Urothelium cell line (cell line): ENCODE measurements at regions not wholly inside any gene's neighbourhood (a gene's known extent, or its start where the extent isn't known, plus 50 kb on each side); places are given as distances from the start of the nearest gene placed in this dataset.
"Not testable (repeated sequence)": the region's sequence is repeated elsewhere in the genome, so short reads cannot be mapped to it uniquely, and the experiment has no call there.

Experiments used
- DNase-seq: peaks from one replicate; pipeline ENCODE4 v3.0.0; 2011; ENCODE audit warnings: low spot score, mixed read lengths
- FAIRE-seq: peaks from 2 replicates; lab custom pipeline; 2011; peaks lifted over from hg19 to GRCh38; lab: Jason Lieb, UNC

DNA sequence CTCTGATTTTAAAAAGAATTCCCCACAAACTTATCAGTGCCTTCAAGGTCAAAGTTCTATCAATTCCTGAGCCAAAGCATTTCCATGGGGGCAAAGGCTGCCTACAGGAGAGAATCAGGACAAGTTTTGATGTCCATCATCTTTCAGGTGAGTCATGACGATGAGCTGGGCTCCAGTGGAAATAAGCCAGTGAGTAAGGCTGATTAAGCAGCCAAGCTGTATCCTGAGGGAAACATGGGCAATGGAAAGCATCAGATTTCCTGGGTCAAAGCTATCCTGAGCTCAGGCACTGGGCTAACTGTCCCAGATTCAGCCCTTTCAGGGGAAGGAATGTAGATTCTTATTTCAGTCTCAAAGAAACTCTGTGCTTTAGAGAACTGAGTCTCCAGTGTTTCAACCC is 377.4 kb downstream of the CD109 start:
- FAIRE-seq (no peak), DNase-seq (peak; percentile 20)

DNA sequence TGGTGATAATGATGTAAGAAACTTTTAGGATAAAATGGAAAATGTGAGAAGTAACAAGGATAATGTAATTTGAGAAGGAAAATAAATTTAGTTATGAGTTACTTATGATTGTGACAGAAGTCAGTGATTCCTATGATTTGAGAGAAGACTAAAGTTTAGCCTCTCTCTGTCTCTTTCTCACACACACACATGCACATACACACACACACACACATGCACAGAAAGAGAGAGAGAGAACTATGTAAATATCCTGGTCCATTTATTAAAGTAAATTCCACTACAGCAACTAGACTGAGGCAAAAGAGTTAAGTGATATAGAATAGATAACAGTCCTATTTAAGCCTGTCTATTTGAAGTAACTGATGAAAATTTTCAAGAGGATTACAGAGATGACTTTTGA is 375.2 kb downstream of the CD109 start:
- DNase-seq (no peak), FAIRE-seq (no peak)

DNA sequence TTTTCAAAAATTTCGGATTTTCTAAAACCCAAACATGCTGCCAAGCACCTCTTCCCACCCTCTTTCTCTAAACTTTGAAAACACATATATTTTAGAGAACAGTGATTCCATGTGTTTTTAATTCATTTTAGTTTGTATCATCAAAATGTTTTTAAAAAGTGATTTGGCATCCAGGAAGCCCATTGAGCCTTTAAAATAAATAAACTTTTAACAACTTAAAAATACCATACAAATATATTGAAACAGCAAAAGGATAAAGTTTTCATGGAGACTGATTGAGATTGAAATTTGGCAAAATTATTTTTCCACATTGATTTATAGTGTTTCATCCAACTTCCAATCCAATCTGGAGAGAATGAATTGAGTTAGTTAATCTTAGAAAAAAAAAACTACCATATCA is 374.7 kb downstream of the CD109 start:
- DNase-seq (no peak), FAIRE-seq (no peak)

DNA sequence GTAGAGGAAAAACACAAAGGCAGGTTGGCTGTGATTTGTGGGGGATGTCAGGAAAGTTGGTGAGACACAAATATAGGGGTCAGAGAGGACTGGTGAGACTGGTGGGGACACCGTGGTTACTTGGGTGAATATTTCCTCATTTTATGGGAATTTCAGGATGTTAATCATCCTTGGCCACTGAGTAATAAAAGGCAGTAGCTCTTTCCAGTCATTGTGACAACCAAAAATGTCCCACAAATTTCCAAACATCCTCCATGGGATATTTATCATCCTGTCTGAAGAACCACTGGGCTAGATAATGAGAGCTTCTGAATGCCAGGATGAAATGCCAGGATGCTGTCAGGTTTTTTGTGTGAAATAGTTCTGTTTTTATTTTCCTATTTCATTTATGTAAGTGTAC is 374.1 kb downstream of the CD109 start:
- DNase-seq (no peak), FAIRE-seq (no peak)

DNA sequence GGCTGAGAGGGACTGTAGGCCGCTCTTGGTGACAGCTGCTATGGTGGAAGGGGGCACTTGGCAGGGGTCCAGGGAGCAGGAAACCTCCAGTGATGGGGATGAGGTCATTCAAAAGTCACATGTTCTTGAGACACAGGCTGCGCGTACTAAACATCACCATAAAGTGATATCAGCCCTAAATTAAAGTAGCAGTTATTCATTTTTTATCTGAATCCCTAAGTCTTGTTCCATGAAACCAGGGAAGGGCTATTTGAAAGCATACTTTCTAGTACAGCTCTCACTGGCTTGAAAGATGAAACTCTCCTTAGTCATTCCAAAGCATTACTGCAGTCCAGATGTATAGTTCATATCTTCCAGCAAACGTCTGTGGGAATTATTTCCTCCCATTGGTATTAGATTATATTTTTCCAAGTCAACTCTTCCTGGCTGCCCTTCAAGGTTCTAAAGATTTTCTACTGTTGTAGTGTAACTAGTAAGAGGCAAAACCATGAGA is 373.1 kb downstream of the CD109 start:
- DNase-seq (no peak), FAIRE-seq (no peak)

DNA sequence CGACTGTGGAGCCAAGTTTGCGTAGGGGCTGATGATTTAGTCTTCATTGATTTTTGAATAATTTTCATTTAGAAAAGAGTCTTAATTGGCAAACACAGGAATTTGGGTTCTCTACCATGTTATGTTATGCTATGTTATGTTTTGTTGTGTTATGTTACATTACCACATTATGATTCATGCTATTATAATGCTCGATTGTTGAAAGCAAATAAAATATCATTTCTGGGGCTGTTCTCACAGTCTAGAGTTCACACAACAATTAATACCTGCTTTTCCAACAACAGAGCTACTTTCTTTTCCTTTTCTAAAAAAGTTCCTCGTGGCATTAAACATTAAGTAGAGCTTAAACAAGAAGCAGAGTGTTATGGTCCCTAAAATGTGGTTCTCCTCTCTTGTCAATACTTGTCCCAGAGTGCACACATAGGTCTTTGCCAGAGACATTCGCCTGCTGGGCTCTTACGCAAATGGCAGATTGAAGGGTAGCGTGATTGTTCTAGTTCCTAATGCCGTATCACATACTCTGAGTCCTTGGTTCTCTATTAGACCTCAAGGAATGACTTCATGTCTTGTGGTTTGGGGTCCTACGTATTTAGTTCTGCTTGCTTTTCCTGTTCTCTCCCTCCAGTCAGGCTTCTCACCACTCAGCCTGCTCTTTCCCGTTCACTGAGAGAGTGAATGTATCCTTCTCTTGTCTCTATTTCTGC is 370.3 kb downstream of the CD109 start:
- FAIRE-seq: no peak

DNA sequence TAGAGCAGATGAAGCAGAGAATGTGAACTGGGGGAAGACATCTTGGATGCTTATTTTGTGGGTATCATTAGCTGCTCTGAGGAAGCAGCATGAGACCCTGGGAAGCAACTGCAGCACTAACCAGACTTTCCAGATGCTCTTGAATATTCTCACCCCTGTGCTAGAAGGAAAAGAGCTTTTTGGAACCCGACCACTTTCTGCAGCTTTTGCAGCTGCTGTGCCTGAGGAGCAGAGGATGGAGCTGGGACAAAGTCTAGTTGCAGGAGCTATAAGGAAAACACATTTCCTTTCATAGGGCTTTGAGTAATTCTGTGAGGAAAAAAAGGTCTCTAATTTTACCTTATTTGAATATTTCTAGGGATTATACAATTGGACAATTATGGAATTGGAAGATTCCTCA is 369.7 kb downstream of the CD109 start:
- FAIRE-seq: no peak
- no peak for DNase-seq

More for the DNA sequence above, 370.3 kb downstream of the CD109 start:
- DNase-seq: no peak

DNA sequence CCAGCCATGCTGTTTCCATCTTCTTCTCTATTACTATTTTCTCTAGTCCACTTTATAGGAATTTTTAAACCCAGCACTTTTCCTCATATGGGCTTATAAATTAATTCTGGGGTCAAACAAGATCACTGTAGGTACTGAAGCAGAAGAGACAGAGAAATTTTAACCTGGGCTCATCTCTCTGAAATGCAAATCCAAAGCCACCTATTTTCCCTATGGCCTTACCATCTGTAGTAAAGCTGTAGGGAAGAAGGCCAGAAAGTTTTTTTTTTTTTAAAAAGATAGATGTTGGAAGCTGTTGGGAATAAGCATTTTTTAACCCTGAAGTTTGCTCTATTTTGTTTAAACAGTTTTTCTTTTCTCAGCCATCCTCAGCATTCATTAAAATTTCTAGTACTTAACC is 367.4 kb downstream of the CD109 start:
- FAIRE-seq (no peak), DNase-seq (no peak)

DNA sequence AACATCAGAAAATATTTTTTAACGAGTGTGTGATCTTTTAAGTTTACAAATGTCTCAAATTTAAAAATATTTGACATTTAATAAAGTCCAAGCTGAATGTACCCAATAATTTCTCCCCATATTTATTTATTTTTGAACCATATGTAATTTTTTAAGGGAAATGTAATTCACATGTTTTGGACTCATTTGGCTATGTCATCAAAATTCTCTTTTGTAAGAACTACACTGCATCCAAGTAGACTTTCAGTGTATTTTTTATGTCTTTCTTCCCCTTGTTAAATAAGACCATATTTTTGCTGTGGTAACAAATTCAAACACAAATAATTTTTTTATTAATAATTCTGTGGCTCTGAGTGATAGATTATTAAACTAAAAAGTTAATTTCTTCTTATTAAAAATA is 365.2 kb downstream of the CD109 start:
- DNase-seq: no peak
- FAIRE-seq: no peak

DNA sequence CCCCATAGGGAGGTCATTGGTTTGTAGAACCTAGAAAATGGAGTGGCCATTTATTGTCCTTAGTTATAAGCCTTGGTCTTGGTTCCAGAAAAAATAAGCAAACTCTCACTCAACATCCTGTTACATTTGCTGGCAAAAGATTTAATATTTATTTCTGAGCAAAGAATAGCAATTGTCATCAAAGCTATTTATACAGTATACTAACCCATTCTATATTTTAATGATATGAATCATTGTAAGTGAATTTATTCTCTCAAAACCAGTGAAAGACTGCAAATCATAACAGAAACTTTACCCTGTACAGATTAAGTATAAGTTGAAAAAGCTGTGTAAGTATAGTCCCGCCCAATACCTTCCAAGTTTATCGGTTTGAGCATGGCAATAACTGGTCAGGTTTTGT is 364.4 kb downstream of the CD109 start:
- FAIRE-seq (no peak), DNase-seq (no peak)

DNA sequence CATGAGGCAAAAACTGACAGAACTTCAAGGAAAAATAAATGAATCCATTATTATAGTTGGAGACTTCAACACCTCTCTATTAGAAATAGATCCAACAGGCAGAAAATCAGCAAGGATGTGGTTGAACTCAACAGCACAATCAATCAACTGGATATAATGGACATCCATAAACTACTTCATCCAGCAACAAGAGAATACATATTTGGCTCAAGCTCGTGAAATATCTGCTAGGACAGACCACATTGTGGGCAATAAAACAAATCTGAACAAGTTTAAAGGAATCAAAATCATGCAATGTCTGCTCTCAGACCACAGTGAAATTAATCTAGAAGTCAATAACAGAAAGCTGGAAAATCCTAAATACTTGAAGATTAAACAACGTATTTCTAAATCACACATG is 362.6 kb downstream of the CD109 start:
- FAIRE-seq: no peak
- DNase-seq: no peak

DNA sequence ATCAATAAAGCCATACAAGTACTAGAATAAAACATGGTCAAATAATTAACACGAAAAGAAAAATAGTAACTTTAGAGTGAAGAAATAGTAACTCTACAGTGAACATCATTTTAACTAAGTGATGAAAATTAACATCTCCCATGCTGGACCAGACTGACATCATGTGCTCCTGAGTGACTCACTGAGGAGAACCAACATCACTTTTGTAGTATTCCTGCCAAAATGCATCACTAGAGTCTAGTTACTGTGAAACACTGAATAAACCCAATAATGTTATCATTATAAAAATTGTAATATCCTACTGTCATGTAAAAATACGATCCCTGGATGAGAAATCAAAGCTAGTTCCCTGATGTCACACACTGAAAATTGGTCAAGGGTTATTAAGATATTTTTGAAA is 361.3 kb downstream of the CD109 start:
- FAIRE-seq (no peak), DNase-seq (no peak)

DNA sequence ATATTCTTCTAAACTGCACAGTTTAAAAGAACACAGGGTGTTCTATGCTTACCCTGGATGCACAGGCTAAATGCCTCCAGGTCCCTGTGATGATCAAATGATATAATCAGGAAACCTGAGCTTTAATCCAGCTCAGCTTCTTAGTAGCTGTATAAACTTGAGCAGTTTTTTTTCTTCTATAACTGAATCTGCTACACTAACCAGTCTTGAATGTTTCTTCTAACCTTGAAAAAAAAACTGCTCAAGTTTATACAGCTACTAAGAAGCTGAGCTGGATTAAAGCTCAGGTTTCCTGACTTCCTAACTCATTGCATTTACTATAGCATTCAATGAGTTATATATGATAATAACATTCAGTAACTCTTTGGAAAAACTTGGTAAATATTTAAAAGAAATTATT is 358.2 kb downstream of the CD109 start:
- no peak for FAIRE-seq
- DNase-seq: no peak

DNA sequence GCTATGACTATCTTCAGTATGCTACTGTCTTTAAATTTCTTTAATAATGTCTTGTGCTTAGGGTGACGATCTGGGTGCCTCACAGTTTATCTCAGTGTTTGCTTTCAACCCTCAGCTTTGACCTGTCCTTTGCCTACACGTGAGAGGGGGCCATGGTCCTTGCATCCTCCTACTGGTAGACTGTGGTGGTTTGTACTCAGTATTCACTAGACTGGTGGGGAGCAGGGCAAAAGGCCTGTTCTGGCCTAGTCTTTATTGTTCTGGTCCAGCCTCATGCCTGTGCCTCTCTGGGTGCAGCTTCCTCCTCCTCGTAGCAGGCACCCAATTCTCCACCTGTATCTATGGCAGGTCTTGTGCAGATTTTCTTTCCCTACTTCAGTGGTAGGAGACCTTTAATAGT is 354.9 kb downstream of the CD109 start:
- no peak for FAIRE-seq
- no peak for DNase-seq

DNA sequence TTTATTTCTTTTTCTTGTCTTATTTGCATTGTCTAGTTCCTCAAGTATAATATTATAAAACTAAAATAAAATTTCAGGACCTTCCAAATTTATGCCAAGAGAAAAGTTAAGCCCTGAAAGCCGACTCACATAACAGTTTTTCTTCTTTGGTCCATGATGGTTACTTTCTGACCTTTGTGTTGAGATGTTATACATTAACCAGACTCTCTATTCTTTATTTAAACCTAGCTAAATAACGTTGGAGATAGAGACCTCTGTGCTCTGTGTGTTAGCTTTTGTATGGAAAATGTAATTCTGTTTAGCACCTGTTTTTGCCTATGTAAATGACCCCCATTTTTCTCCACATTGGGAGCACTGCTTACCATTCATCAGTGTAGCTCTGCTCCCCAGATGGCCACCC is 352.4 kb downstream of the CD109 start:
- FAIRE-seq: no peak
- DNase-seq: no peak

DNA sequence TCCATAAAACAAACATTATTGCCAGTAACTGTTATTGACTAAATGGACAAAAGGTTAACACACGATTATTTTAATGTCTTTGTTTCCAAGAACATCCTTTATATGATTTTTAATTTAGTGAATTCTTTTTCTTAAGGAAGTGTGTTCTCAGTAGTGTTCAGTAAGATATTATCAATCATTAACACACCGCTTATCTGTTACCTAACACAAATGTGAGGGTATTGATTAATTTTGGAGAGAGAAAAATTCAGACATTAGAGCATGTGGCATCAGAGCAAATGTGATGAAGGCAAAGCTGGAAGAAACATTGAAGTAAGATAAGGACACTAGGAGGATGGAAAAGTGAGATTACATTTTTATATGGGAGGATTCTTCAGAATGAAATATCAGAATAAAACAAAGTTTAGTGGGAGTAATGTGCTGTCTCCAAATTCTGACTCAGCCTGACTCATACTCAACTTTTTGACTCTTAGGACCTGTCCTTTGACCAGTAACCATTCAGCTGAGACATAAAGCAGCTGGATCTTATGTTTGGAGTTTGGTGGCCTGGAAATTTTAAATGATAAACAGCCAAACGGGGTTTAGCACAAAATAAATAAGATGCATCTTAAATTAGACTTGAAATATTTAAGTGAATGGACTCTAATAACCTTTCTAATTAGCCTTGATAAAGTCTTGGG is 348.6 kb downstream of the CD109 start:
- FAIRE-seq (no peak), DNase-seq (no peak)

DNA sequence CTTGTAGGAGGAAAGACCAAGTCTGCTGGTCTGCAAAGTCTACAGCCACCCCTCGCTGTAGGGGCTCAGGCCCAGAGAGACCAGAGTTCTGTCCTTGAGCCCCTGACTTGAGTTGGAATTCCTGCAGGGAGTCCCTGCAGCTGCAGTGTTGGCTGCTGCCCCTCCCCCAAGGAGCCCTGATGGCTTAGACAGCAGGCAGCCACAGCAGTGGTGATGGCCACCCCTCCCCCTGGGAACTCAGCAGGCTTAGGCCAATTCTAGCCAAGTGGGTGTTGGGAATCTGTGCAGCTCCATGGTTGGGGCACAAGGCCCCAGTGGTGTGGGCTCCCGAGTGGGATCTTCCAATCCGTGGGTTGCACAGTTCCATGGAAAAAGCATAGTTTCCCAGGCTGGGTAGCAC is 345.4 kb downstream of the CD109 start:
- FAIRE-seq (peak; percentile 71), DNase-seq (no peak)

DNA sequence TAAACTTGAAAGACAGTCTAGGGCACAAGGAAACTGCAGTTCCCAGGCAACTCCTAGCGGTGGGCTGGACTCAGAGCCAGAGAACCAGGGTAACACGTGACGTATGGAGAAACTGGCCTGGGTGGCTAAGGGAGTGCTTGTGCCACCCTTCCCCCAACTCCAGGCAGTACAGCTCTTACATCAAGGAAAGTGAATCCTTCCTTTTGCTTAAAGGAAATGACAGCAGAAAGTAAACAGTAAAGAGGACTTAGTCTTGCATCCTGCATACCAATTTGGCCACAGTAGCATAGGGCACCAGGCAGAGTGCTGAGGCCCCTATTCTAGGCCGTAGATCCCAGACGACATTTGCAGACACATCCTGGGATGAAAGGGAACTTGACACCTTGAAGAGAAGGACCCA is 322.8 kb downstream of the CD109 start:
- FAIRE-seq (no peak), DNase-seq (no peak)

DNA sequence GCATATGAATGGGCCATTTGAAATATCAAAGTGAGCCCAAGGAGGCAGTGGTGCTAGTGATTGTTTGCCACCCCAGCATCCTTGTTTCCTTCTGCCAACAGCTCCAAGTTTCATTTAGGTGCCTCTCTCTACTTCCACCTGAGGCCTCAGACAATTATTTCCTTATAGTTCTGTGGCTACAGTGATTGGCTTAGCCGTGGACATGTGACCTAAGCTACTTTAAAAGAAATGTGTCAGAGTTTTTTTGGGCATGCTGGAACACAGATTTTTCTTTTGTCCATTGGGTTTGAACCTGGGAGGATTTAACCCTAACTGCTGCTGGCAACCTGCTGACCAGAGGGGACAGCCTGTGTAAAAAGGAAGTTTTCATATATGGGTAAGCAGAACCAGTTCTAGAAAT is 319.4 kb downstream of the CD109 start:
- no peak for FAIRE-seq
- DNase-seq: no peak

DNA sequence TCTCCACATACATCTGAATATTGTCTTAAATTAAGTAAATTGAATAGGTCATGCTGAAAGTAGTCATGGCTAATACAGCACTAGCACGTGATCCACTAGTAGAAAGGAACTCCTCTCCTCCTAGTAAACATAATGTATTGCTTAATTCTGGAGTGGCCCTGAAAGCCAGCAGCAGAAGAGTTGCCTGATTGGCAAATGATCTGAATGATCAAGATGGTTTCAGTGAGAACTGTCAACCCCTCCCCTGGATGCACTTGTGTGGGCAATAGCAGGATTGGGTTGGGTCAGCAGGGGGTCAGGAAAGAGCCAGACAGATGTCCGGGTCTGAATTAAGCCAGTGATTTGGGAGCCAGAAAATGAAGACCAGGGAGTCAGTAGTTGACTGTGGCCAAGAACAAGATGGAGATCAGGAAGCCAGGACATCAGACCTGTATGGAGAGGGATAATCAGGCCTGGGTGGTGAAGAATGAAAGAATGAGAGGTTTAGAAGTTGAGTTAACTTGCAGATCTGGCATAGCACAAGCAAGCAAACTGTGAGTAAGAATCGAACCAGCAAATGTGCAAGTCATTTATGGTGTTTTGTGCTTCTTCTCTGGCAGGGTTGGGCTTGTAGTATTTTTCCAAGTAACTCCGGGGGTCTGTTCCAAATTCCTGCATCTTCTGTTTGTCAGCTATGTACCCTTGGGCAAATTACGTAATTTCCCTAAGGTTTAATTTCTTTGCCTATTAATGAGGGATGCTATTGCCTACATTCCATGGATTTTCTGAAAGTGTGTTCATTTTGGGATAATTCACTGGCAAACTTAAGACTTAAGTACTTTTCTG is 304.9 kb downstream of the CD109 start:
- DNase-seq (no peak), FAIRE-seq (no peak)

DNA sequence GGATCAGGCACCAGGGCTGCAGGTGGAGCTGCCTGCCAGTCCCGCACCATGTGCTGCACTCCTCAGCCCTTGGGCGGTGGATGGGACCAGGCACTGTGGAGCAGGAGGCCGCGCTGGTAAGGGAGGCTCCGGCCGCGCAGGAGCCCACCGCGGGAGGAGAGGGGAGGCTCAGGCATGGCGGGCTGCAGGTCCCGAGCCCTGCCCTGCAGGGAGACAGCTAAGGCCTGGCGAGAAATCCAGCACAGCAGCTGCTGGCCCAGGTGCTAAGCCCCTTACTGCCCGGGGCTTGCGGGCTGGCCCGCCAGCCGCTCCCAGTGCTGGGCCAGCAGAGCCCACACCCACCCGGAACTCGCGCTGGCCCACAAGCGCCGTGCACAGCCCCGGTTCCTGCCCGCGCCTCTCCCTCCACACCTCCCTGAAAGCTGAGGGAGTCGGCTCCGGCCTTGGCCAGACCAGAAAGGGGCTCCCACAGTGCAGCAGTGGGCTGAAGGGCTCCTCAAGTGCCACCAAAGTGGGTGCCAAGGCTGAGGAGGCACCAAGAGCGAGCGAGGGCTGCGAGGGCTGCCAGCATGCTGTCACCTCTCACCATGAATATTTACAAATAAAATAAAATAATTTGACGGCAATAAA is 294.7 kb downstream of the CD109 start:
- FAIRE-seq: not testable (repeated sequence)

More for the DNA sequence above, 294.7 kb downstream of the CD109 start:
- DNase-seq: not testable (repeated sequence)
